Inflammatory macrophage (primary cell): ENCODE measurements at regions not wholly inside any gene's neighbourhood (a gene's known extent, or its start where the extent isn't known, plus 50 kb on each side); places are given as distances from the start of the nearest gene placed in this dataset.

Experiments used
- DNase-seq, 2 donors: peaks; one replicate each; pipeline ENCODE4 v3.0.0-alpha.2; 2020 to 2022

GRCh38 chr4:152014280-152014679 is 253.5 kb upstream of the GATB start:
- DNase-seq = no peak

DNA sequence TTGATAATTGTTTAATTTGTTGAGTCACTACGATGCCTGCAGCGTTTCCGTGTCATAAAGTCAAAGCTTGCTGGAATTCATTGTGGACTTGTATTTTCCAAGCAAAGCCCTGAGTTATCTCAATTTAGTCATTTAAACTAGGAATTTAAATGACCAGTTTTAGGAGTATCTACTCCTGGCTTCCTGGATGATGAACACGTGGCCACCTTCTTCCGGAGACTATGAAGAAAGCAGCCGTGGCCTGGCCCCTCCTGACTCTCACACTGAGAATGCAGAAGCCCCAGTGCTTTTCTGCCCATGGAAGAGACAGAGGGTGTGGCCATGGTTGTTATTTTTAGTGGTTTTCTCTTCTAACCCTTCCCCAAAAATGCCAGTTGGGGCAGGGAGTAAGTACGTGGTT is 250.7 kb upstream of the GATB start:
- no peak for DNase-seq

GRCh38 chr4:152010710-152011079 is 249.9 kb upstream of the GATB start:
- no peak for DNase-seq

- peak in 1 of 2 donors; percentile 5 for DNase-seq
These were observed 249.3 kb upstream of the GATB start for GRCh38 chr4:152009983-152010709.

GRCh38 chr4:152009031-152009670 is 248.3 kb upstream of the GATB start:
- DNase-seq = no peak

- no peak for DNase-seq
These were observed 246.3 kb upstream of the GATB start for GRCh38 chr4:152007111-152007510.

DNA sequence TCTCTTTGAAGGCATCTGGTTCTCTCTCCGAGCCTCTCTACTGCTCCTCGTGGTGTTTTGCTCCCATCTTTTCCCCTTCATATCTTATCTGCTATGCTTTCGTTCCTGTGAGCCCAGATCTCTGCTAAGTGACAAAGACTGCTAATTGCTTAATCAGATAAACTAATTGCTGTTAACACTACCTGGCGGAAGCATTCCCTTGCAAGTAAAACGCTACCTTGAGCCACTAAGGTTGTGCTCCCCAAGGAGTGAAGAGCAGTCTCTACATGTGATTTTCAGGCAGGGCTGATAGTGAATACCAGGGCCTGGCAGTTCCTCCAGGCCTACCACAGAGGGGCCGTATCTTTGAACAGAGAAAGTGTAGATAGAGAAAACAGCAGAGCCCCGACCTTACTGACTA is 244.0 kb upstream of the GATB start:
- DNase-seq = no peak

- DNase-seq = no peak
These were observed 239.7 kb upstream of the GATB start for GRCh38 chr4:152000518-152000917.

DNA sequence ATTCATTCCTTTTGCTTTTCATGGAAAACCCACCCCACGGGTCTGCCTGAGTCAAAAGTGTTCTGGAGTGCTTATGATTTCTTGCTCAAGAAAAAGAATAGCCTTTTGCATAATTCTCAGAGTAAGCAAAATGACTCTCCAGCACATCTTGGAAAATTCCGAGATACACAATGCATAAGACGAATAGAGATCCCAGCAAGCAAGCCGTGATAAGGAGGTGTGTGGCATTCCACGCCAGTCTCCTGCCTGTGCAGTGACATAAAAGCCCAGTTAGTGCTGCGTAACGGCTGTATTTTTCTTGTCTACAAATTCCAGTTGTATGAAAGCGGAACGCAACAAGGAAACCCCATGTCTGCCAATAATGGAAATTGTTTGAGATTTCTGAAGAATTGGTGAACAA is 237.9 kb upstream of the GATB start:
- no peak for DNase-seq

DNA sequence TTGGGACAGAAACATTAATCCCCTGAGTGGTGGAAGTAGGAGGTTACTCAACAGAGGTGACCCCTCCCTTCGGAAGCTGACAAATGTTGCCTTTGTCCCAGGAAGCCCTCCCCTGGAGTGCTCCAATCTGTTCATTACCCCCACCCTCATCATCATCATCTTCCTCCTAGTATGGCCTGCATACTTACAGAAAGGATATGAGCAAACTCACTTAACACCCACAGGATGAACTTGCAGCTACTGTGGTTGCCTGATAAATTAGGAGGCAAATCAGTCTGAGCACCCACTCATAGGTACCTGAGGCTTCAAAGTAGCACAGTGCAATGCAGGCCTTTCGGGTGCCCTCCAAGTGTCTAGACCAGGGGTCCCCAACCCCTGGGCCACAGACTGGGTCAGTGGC is 236.7 kb upstream of the GATB start:
- DNase-seq = no peak

DNA sequence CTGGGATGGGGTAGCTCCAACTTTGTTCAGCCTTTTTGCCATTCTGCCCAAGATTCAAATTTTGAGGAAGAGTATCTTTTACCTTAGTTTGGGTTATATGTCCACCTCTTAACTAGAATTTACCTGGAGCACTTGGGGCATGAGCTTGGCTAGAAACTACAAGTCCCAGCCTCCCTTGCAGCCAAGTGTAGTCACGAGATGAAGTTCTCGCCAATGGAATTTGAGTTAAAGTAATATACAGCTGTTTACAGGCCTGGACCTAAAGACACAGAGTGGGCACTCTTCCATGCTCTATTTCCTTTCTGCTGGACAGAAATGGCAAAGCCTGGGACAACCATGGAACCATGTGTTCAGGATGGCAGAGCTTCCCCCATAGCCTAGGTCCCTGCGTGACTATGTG is 233.6 kb upstream of the GATB start:
- DNase-seq = no peak

GRCh38 chr4:151993521-151993920 is 232.7 kb upstream of the GATB start:
- DNase-seq = no peak

DNA sequence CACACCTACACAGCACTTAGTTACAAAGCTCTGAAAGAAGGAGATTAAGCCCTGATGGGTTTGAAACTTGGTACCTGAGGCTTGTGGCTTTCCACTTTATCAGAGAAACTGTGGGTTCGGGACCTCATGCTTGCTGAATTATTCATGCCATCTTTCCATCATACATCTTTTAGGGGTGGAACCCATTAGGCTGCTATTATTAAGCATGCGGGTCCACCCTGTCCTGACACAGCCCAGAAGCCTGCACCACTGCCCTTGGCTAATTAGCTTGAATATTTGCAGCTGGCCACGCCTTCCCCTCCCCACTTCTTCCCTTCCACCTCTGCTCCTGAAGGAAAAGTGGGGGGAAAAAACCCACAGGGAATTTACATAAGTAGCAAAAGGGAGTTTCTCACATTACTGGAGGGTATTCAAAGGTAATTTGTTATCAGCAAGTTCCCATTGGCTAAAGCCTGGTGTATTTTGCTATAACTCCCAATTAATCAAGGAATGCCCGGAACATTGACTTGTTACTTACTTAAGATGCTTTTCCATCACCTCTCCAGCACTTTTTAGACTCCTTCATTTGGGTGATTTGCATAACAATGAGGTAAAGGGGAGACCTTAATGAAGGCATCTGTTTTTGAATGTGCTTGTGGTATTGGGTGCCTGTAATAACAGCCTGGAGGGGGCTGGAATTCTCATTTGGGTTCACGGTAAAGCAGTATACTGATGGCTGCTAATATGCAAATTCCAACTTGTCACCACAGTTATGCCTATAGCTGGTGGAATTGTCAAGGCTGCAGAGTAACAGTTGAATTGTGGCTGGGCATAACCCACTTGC is 231.7 kb upstream of the GATB start:
- DNase-seq = no peak

DNA sequence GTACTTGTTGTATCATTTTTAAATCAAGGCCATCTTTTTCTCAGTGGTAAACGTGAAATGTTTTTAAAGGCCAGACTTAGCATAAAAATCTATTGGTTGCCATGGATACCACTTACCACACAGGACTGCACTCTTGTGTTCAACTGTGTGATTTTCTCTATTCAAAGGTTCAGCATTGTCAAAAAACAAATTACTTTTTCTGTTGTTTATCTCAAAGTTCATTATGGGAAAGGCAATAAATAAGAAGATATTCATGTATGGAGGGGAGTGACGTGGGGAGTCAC is 231.0 kb upstream of the GATB start:
- DNase-seq = no peak

GRCh38 chr4:151991001-151991883 is 230.4 kb upstream of the GATB start:
- DNase-seq = no peak

- DNase-seq = no peak
These were observed 229.4 kb upstream of the GATB start for GRCh38 chr4:151990201-151990600.

- DNase-seq = no peak
These were observed 227.8 kb upstream of the GATB start for GRCh38 chr4:151988591-151988990.

GRCh38 chr4:151987606-151988005 is 226.8 kb upstream of the GATB start:
- DNase-seq = no peak

GRCh38 chr4:151983854-151984253 is 223.0 kb upstream of the GATB start:
- DNase-seq = no peak

DNA sequence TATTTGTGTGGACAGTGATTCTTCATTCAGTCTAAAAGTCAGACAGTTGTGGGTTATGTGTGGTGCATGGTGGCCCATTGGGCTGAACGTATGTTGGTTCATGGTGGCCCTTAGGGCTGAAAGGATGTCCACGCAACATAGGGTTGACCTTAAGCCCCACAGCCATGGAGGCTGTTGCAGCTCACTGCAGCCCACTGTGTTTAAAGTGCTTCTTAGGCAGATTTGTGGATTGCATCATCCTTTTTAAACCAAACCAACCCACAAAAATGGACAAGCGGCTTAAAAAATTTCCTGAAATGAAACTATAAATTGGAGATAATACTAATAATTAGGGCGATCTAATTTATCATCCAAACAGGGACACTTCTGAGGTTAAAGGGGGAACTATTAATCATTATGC is 219.0 kb upstream of the GATB start:
- DNase-seq = no peak

- DNase-seq = no peak
These were observed 207.8 kb upstream of the GATB start for GRCh38 chr4:151968643-151969042.

GRCh38 chr4:151967074-151967473 is 206.3 kb upstream of the GATB start:
- no peak for DNase-seq
